ENCODE measurements at regions not wholly inside any gene's neighbourhood (a gene's known extent, or its start where the extent isn't known, plus 50 kb on each side); places are given as distances from the start of the nearest gene placed in this dataset.

DNA sequence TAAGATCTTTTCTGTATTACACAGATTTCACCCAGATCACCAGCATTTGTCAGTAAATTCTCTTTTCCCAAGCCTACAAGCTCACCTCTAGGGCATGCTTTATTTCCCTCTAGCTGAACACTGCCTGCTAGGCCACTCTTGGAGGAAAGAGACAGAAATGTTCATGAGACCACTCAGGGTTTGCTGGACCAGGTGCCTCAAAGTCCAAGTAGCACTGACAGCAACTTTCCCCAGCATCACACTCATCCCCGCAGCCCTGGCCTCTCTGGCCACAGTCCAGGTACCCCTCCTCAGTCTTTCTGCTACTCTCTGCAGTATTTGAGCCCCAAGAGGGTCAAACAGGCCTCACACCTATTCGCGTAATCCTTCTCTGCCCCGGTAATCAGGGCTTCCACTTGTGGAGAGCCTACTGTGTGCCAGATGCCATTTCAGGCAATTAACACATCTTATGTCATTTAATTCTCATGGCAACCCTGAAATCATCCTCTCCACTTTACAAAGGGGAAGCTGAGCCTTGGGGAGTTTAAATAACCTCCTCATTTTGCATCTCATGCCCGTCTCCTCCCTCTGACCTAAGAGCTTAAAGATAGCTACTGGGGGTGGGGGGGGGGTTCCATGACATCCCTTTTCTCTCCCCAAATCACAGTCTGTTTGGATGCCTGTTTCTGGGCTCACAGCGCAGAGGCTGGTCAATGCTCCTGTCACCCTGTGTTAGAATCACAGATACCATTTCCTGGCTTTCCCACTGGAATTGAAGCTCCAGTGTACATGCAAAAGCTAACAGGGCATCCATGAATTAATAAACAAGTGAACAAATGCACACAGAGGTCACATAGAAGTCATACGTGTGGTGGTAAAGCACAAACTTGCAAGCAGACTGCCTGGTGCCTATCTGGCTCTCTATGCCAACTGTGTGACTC, 88.5 kb downstream of the PRLHR start:
- no peak overlapping the region for H3K4me3 ChIP-seq (ENCODE audit: low read depth in 1 of 3, low read length in 3 of 3)
- DNase-seq (ENCODE audit: low spot score): no peak
- no peaks in the 10 kb centered on the region for H3K36me3 ChIP-seq (ENCODE audit: control insufficient read depth in 4 of 4, insufficient read depth in 3 of 4, low read depth in 1 of 4, low read length in 3 of 4)
- H3K27ac ChIP-seq (ENCODE audit: low read depth in 1 of 2, low read length in 2 of 2): no peak overlapping the region
- no peak overlapping the region for H3K9ac ChIP-seq (ENCODE audit: low read depth in 1 of 2, low read length in 2 of 2)
- H3K9me3 ChIP-seq (ENCODE audit: control insufficient read depth in 4 of 4, low read length in 3 of 4): no peaks in the 10 kb centered on the region
- H3K27me3 ChIP-seq (ENCODE audit: control insufficient read depth in 4 of 4, insufficient read depth in 4 of 4, low read length in 3 of 4): no peaks in the 10 kb centered on the region
- 80% methylated on average over 7 of the region's 7 CpGs for WGBS
- no peaks in the 10 kb centered on the region for H3K4me1 ChIP-seq (ENCODE audit: control insufficient read depth in 4 of 4, insufficient read depth in 4 of 4, low read length in 3 of 4)
- TF ChIP-seq RAD21 (IDR thresholded peaks at IDR 0.05): no peak
- TF ChIP-seq MAX (IDR thresholded peaks at IDR 0.05): no peak
- no peak for TF ChIP-seq YY1 (IDR thresholded peaks at IDR 0.05)
- TF ChIP-seq TAF1 (conservative IDR thresholded peaks at IDR 0.05): no peak
- no peak for TF ChIP-seq RXRA (IDR thresholded peaks at IDR 0.05)
- TF ChIP-seq GABPA (IDR thresholded peaks at IDR 0.05 in 1 of 2, conservative IDR thresholded peaks at IDR 0.05 in 1 of 2): no peak
- TF ChIP-seq, protein P1, sequence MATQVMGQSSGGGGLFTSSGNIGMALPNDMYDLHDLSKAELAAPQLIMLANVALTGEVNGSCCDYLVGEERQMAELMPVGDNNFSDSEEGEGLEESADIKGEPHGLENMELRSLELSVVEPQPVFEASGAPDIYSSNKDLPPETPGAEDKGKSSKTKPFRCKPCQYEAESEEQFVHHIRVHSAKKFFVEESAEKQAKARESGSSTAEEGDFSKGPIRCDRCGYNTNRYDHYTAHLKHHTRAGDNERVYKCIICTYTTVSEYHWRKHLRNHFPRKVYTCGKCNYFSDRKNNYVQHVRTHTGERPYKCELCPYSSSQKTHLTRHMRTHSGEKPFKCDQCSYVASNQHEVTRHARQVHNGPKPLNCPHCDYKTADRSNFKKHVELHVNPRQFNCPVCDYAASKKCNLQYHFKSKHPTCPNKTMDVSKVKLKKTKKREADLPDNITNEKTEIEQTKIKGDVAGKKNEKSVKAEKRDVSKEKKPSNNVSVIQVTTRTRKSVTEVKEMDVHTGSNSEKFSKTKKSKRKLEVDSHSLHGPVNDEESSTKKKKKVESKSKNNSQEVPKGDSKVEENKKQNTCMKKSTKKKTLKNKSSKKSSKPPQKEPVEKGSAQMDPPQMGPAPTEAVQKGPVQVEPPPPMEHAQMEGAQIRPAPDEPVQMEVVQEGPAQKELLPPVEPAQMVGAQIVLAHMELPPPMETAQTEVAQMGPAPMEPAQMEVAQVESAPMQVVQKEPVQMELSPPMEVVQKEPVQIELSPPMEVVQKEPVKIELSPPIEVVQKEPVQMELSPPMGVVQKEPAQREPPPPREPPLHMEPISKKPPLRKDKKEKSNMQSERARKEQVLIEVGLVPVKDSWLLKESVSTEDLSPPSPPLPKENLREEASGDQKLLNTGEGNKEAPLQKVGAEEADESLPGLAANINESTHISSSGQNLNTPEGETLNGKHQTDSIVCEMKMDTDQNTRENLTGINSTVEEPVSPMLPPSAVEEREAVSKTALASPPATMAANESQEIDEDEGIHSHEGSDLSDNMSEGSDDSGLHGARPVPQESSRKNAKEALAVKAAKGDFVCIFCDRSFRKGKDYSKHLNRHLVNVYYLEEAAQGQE (IDR thresholded peaks at IDR 0.05): no peak

DNA sequence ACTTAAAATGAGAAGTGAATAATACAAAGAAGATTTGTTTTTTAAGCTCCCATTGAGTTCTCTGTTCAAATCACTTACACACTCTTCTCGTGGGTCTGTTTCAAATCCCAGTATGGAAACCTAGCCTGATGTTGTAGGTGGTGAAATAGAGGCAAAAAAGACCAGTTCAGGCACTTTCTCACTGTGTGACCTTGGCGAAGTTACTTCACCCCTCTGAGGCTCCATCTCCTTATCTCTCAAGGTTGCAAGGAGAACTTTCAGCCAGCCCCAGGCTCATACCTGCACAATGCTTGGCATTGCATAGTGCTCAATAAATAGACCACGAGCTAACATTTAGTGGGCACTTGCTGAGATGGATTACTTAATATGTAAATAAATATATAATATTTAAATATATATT, 90.1 kb downstream of the PRLHR start:
- Histone ChIP-seq H3K27me3 (ENCODE audit: control insufficient read depth in 4 of 4, insufficient read depth in 4 of 4, low read length in 3 of 4) (no peaks in the 10 kb centered on the region), H3K4me3 (ENCODE audit: low read depth in 1 of 3, low read length in 3 of 3) (no peak overlapping the region), H3K27ac (ENCODE audit: low read depth in 1 of 2, low read length in 2 of 2) (no peak overlapping the region), H3K4me1 (ENCODE audit: control insufficient read depth in 4 of 4, insufficient read depth in 4 of 4, low read length in 3 of 4) (no peaks in the 10 kb centered on the region), H3K36me3 (ENCODE audit: control insufficient read depth in 4 of 4, insufficient read depth in 3 of 4, low read depth in 1 of 4, low read length in 3 of 4) (no peaks in the 10 kb centered on the region), H3K9ac (ENCODE audit: low read depth in 1 of 2, low read length in 2 of 2) (no peak overlapping the region), H3K9me3 (ENCODE audit: control insufficient read depth in 4 of 4, low read length in 3 of 4) (no peaks in the 10 kb centered on the region)
- TF ChIP-seq JUND (IDR thresholded peaks at IDR 0.05): no peak
- TF ChIP-seq HNF4A (conservative IDR thresholded peaks at IDR 0.05): no peak
- no peak for TF ChIP-seq GABPA (IDR thresholded peaks at IDR 0.05 in 1 of 2, conservative IDR thresholded peaks at IDR 0.05 in 1 of 2)
- no peak for TF ChIP-seq TAF1 (conservative IDR thresholded peaks at IDR 0.05)
- TF ChIP-seq, protein P1 (IDR thresholded peaks at IDR 0.05): no peak
- no peak for TF ChIP-seq FOXA1 (IDR thresholded peaks at IDR 0.05)
- no peak for TF ChIP-seq MAX (IDR thresholded peaks at IDR 0.05)
- TF ChIP-seq CTCF (IDR thresholded peaks at IDR 0.05; ENCODE audit: low read depth, low read length, missing input control): no peak
- no peak for TF ChIP-seq HNF4G (IDR thresholded peaks at IDR 0.05)
- TF ChIP-seq, protein P2, sequence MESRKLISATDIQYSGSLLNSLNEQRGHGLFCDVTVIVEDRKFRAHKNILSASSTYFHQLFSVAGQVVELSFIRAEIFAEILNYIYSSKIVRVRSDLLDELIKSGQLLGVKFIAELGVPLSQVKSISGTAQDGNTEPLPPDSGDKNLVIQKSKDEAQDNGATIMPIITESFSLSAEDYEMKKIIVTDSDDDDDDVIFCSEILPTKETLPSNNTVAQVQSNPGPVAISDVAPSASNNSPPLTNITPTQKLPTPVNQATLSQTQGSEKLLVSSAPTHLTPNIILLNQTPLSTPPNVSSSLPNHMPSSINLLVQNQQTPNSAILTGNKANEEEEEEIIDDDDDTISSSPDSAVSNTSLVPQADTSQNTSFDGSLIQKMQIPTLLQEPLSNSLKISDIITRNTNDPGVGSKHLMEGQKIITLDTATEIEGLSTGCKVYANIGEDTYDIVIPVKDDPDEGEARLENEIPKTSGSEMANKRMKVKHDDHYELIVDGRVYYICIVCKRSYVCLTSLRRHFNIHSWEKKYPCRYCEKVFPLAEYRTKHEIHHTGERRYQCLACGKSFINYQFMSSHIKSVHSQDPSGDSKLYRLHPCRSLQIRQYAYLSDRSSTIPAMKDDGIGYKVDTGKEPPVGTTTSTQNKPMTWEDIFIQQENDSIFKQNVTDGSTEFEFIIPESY (IDR thresholded peaks at IDR 0.05): no peak
- TF ChIP-seq EGR1 (IDR thresholded peaks at IDR 0.05; ENCODE audit: low read depth in 2 of 2): no peak
- TF ChIP-seq NR2F2 (IDR thresholded peaks at IDR 0.05): no peak
- TF ChIP-seq FOXA2 (IDR thresholded peaks at IDR 0.05): no peak
- TF ChIP-seq SP1 (IDR thresholded peaks at IDR 0.05): no peak
- WGBS: 78% methylated on average over 3 of the region's 3 CpGs
- DNase-seq (ENCODE audit: low spot score): no peak
